Fibroblast of lung (primary cell): ENCODE measurements at regions not wholly inside any gene's neighbourhood (a gene's known extent, or its start where the extent isn't known, plus 50 kb on each side); places are given as distances from the start of the nearest gene placed in this dataset.

ENCODE experiments used
- EZH2 ChIP-seq: IDR thresholded peaks from 2 replicates; pipeline ENCODE4 v1.5.1; 2012; ENCODE audit warnings: low read length, control low read depth, mild to moderate bottlenecking; ENCODE audit errors: missing control alignments
- TF ChIP-seq, protein P1 (sequence below), 2 donors: IDR thresholded peaks in 1 of 2; conservative IDR thresholded peaks in 1 of 2; 1 replicate in 1 of 2; 2 replicates in 1 of 2; pipeline ENCODE4 v1.5.1; 2011 to 2012; ENCODE audit warnings: low read length in 2 of 2, control low read depth in 1 of 2, inconsistent platforms in 1 of 2, low read depth in 1 of 2, mild to moderate bottlenecking in 1 of 2

DNA sequence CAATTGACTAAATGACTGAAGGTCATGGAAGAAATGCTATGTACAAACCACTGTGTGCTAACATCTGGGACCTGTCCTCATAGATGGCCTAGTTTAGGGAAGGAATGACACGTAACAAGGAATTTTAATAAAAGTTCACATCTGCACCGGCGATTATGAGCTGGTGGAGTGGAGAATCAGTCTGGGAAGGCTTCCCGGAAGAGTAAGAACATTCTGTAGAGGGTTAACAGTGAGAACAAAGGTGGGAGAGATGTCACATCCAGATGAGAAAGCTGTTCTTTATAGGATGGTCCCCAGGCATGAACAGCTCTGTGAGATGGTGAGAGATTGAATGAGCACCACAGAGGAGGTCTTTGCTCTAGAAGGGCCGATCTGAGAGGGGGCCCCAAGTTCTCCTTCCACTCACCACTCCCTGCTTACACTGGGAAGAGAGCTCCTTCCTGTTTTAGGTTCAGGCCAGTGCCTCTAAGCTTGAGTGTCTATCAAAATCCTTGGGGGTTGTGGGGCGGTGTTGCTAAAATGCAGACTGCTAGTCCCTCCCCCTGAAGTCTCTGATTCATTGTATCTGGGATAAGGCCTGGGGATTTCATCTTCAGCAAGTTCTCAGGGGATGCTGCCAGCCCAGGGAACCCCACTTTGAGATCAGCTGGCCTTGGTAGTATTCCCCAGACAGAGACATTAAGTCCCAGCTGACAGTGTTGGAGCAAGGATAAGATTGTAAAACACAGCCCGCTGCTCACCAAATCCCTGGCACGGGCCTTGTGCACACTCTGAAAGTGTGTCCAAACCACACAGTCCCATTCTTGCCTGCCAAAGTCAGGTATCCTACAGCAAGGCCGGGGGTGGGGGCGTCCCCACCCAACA is 294.7 kb upstream of the MAF start:
- TF ChIP-seq, protein P1, sequence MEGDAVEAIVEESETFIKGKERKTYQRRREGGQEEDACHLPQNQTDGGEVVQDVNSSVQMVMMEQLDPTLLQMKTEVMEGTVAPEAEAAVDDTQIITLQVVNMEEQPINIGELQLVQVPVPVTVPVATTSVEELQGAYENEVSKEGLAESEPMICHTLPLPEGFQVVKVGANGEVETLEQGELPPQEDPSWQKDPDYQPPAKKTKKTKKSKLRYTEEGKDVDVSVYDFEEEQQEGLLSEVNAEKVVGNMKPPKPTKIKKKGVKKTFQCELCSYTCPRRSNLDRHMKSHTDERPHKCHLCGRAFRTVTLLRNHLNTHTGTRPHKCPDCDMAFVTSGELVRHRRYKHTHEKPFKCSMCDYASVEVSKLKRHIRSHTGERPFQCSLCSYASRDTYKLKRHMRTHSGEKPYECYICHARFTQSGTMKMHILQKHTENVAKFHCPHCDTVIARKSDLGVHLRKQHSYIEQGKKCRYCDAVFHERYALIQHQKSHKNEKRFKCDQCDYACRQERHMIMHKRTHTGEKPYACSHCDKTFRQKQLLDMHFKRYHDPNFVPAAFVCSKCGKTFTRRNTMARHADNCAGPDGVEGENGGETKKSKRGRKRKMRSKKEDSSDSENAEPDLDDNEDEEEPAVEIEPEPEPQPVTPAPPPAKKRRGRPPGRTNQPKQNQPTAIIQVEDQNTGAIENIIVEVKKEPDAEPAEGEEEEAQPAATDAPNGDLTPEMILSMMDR (conservative IDR thresholded peaks at IDR 0.05 in 1 of 2, IDR thresholded peaks at IDR 0.05 in 1 of 2; ENCODE audit: low read depth in 1 of 2, low read length in 2 of 2): no peak
- TF ChIP-seq EZH2: no peak
